Amniotic epithelial cell (primary cell): ENCODE measurements at regions not wholly inside any gene's neighbourhood (a gene's known extent, or its start where the extent isn't known, plus 50 kb on each side); places are given as distances from the start of the nearest gene placed in this dataset.
"Not testable (repeated sequence)": the region's sequence is repeated elsewhere in the genome, so short reads cannot be mapped to it uniquely, and the experiment has no call there.

ENCODE experiments used
- DNase-seq: peaks from one replicate; pipeline ENCODE4 v3.0.0-alpha.2; 2010; ENCODE audit warnings: low read depth

DNA sequence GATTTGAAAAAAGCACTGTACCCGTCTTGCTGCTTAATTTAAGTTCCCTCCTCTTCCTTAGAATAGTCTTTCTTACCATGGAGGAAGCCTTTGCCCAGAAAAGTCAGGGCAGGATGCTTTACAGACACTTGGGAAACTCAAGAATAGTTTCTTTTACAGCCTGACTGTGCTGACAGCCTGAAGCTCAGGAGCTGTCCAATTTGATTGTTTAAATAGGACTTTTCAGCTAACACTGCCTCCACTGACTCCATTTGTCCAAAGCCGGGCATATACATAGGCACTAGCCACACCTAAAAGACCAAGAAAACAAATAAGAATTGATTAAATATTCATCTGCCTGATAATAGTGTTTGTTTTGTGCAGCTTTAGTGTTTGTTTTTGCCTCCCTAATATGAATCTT is 110.9 kb upstream of the L3MBTL4 start:
- no peak for DNase-seq

DNA sequence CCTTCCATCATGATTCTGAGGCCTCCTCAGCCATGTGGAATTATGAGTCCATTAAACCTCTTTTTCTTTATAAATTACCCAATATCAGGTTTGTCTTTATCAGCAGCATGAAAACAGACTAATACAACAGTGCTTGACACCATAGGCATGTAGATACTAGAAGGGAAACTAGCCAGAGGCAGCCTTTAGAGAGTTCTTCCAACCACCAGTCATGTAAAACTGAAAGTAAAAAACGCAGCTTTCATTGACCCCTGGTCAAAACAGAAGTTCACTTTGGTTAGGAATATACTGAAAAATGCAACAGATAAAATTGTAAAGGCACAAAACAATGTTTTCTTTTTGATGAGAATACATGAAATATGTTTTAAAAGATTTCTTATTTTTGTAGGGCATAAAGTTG is 122.8 kb upstream of the L3MBTL4 start:
- DNase-seq, result no peak

DNA sequence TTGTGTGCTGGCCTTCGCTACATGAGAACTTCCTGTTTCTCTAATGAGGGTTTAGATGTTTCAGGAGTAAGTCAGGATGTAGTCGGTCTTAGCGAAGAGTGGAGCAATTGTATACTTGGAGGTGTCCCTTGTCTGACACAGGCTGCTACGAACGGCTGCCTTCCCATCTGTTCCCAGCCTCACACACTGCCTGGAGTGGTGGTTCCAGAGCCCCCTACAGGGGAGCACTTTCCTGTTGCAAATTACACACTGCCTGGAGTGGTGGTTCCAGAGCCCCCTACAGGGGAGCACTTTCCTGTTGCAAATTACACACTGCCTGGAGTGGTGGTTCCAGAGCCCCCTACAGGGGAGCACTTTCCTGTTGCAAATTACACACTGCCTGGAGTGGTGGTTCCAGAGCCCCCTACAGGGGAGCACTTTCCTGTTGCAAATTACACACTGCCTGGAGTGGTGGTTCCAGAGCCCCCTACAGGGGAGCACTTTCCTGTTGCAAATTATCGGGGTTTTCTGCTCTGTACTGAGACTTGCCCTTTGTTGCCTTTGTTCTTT is 126.5 kb upstream of the L3MBTL4 start:
- DNase-seq, result not testable (repeated sequence)

DNA sequence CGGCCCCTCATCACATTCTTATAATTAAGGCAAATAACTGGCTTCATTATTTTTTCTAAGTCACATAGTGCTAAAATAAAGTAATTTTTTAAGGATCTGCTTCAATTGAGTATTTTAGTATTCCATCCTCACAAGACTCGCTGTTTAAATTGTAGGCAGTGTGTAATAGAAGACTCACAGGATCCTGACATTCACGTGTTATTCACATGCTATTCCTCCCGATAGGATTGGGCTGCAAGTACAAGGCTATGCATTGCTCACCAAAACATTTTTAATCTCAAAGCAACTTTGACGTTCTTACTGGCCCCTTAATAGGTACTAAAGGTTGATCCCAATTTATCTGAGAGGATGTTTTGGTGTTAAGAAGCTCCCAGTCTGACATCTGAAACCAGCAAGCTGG is 127.6 kb upstream of the L3MBTL4 start:
- DNase-seq, result no peak

DNA sequence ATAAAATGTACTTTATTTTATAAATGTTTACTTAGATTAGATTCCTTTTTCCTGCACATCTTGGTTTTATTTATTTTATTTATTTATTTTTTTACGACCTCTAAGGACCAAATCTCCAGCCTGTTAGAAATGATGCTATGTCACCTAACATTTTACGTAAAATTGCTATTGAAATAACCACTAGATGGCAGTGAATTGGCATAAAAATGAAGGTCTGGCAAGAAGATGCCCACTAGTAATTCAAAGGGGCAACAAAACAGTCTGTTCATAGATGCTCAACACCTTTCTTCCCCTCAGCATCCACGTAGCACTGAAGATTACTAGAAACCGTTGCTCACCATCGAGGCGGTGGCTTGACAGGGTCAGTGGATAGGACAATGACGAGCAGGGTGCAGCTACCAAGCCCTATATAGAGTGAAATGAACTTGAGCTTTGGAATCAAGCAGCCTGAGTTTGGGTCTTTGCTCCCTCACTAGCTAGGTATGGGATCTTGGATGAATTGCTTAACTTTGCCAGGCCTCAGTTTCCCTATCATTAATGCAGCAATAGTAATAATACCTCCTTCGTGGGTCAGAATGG is 128.7 kb upstream of the L3MBTL4 start:
- peak; percentile 47 for DNase-seq

DNA sequence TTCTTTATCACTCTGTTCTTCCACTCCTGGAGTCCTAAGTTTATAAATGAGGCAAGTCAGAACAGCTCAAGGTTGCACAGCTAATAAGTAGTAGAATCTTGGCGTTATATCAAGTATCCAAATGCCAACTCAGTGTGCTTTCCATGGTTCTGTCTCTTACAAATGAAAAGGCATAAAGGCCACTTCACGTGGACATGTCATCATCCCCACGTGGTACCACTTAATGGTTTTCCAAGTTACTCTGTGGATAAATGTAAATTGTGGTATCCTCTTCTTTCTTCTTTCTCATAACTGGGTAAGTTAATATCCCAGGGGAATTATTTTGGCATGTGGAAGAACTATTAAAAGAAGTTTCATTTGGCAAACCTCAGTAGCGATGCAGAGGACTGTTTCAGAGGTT is 131.5 kb upstream of the L3MBTL4 start:
- no peak for DNase-seq

DNA sequence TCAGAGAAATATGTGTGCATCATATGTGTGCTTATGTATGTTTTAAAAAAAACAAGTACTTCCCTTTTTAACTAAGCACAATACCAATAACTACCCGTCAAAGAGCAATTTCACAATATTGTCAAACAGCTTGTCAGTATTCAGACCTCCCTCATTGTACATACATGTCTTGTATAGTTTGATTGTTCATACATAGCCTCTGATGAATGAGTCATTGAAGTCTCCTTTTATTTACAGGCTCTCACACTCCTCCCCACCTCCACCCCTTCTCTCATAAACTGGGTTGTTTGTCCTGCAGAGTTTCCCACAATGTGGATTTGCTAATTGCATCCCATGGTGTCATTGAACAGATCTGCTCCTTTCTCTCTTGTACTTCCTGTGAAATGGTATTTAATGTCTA is 132.8 kb upstream of the L3MBTL4 start:
- no peak for DNase-seq

DNA sequence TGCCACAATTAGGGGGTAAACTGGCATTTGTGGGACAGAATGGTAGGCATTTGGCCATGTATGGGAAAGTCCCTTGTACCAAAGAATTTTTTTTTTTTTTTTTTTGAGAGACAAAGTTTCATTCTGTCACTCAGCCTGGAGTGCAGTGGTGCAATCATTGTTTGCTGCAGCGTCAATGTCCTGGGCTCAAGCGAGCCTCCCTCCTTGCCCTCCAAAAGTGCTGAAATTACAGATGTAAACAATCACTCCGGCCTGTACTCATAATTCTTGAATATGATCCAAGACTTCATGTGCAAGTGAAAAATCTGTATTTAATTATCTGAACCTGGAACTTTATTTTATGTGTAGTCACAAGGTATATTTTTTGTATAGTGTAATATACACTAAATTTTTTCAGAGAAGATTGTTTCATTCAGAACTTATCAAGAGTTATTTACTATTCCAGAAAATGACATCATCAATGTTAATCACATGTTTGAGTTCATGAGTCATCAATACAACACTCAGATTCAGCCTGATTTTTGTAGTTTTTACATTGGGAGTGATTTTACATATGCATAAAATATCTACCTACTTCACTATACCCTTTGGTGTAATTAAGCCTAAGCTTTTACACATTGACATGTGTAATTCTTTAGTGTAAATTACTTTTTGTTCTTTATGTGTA is 138.7 kb upstream of the L3MBTL4 start:
- DNase-seq, result no peak

DNA sequence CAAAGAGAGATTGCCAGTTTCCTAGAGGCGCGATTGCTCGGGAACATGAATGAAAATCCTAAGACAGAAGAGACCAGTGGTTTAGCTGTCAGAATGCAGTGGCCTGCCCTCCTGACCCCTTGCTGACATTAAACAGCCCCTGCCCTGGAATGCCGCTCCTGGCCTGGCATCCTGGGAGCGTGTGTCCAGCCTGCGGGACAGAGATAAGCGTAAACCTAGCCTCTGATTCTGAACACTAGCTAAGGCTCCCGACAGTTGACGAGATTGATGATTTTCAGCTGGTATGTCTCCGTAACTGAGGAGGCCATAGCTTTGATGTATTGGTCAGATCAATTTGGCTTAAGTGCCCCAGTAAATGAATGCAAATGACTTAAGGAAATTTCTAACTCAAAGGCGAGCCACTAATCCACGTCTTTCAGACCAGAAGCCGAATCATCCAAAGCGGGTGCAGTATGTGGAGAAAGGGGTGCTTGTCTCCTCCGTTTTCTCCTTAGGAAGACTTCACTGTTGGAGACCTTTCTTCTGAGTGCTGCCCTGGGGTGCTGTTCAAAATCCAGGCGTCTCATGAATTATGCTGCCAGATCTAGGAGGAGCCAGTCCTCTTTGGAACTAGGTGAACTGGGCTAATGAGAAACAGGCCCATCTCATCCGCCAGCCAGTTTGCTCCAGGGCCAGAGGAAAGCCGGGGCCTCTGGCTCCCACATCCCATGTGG is 142.5 kb upstream of the L3MBTL4 start:
- peak; percentile 37 for DNase-seq

DNA sequence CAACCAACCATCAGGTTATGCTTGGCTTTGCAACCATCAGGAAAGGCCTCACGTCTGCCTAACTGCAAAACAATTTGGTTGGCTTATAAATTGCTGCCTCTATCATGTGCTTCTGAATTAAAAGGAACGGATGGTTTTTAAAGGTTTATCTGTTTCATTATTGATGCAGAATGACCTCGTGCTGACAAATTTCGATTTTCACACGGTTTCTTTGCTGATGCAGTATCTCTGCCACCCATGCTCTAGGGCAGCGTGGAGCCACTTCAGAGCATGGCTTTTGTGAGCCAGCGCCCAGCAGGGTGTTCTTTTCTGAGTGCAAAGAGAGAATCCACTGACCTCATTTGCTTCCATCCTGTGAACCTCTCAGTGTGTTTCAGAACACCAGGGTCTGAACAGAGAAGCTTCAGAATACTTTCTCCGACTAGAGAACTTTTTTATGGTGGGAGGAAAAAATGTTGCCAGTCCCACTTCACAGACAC is 143.1 kb upstream of the L3MBTL4 start:
- DNase-seq, result no peak

DNA sequence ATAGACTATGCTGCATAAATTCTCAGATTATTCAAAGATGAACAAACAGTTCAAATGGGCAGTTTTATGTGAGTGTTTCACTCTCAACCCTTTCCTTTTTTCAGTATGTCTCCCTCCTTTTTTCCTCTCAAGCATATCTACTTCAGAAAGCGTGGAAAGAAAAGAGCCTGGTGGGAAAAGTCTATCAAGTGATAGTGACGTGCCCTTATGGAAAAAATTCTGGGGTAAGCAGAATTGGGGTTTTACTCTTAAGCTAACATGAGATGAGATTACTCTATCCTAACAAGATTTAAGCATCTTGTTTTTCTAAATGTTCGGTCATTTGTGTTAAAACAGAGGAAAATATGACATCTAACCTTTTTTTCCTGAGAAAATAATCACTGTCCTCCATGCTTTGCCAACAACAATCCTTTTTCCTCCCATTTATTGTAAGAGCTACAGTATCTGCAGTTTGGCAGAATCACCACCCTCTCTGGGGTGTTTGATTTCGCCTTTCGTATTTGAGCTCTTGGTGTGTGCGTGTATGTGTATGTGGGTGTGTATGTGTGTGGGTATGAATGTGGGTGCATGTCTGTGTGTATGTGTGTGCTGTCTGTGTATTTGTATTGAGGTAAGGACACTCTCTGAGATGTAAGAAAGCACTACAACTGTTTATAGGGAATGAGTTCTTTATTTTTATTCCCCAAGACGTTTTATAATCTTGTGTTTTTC is 143.9 kb upstream of the L3MBTL4 start:
- no peak for DNase-seq

DNA sequence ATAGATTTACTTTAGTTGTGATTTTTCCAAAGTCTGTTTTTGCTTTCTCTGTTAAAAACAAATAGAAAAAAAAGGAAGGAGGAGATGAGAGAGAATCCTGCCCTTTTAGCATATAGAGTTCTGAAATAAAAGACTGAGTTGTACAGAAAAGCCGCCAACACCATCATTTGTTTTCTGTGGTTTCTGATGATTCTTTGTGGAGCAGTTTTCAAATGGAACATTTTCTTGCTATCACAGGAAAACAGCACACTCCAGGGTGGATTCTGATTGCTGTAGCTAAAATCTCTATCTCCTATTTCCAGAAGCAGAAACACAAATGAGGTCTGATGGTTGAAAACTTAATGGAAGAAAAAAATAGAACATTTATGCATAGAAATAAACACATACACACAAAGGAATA is 144.6 kb upstream of the L3MBTL4 start:
- DNase-seq, result no peak

DNA sequence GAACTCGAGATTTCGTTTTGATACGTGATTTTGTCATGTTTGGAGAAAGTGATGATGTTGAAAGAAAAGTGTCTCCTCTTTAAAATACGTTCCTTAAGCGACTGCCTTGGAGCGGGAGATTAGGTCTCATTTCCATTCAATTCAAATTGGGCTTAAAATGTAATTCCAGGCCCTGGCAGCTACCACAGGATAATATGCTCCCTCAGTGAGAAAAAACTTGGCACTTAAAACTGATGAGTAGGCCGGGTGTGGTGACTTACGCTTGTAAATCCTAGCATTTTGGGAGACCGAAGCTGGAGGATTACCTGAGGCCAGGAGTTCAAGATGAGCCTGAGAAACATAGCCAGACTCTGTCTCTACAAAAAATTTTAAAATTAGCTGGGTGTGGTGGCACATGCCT is 146.3 kb upstream of the L3MBTL4 start:
- no peak for DNase-seq

DNA sequence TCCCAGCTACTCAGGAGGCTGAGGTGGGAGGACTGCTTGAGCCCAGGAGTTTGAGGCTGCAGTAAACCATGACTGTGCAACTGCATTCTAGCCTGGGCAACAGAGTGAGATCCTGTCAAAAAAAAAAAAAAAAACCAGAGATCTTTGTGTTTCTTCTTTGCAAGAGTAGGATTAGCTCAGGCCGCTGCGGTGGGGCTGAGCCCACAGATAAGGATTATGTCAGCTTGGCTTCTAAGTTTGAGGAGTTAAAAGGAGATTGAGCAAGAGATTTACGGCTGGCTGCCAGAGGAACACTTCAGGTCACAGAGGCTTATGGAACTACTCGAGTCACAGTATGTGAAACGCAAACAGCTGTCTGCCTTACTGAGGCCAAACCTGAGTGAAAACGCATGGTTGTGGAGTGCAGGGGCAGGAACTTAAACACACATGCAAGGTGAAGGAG is 146.7 kb upstream of the L3MBTL4 start:
- peak; percentile 93 for DNase-seq

DNA sequence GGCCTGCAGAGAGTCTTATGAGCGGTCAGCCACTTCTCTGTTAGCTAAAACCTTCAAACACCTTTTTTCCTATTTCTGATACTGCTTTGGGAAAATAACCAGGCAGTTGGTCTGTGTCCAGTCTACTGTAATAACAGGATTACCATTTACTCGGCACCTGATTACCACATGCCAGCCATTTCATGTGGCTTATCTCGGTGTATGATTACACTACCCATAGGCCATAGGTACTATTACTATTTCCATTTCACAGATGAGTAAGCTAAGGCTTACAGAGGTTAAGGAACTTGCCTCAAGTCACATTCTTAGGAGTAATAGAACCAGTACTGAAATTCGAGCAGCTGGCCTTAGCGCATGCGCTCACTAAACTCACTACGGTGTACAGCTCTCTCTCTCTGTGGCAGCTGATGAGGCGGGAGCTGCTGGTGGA is 147.2 kb upstream of the L3MBTL4 start:
- no peak for DNase-seq

DNA sequence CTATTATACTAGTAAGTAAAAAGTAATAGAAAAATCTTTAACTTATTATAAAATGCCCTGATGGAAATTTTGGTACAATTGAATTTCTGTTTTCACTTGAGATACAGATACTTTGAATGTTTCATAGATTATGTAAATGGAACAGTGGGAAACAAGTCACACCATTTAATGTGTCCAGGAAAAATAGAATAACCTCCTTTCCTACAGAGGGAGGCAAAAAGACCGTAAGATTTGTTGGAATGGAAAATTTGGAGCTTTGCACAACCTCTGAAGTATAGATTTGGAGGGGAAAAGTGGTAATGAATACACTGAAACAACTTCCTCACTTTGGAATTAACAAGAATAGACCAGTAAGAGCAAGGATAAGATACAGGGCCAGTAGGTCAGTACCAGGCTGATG is 149.2 kb upstream of the L3MBTL4 start:
- DNase-seq, result no peak

DNA sequence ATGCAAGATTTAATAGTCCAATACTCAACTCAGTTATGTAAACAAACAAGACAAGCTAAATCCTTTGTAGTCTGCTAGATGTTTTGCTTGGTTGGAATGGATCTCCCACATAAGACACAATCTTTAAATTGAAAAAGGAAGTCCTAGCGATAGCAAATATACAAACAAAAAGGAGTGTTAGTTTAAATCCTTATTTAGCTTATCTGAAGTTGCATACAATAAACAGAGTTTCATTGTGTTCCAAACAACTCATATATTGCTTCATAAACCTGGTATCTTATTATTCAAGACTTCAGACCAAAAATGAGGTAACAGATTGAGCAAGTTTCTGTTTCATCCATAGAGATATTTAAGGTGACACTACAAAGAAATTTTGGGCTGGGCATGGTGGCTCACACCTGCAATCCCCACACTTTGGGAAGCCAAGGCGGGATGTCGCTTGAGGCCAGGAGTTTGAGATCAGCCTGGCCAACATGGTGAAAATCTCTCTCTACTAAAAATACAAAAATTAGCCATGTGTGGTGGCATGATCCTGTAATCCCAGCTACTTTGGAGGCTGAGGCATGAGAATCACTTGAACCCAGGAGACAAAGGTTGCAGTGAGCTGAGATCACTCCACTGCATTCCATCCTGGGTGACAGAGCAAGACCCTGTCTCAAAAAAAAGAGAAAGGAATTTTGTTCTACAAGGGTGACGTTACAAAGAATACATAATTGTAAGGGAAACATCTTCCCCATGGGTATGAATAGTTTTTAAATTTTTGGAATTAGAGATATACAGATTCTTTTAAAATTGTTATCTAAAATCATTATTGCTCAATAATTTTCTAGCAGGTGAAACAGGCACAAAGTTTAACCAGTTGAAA is 150.5 kb upstream of the L3MBTL4 start:
- peak; percentile 48 for DNase-seq

DNA sequence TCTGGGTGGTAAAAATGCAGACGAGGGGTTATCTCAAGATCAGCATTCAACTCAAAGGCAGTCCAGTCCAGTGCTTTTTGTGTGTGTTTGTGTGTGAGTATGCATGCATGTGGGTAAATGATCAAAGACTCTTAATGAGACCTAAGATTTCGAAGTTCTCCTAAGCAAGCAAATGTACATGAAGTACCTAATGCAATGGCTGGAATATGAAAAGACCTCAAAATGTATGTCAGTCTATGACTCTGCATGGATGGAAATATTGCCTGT is 151.0 kb upstream of the L3MBTL4 start:
- no peak for DNase-seq

DNA sequence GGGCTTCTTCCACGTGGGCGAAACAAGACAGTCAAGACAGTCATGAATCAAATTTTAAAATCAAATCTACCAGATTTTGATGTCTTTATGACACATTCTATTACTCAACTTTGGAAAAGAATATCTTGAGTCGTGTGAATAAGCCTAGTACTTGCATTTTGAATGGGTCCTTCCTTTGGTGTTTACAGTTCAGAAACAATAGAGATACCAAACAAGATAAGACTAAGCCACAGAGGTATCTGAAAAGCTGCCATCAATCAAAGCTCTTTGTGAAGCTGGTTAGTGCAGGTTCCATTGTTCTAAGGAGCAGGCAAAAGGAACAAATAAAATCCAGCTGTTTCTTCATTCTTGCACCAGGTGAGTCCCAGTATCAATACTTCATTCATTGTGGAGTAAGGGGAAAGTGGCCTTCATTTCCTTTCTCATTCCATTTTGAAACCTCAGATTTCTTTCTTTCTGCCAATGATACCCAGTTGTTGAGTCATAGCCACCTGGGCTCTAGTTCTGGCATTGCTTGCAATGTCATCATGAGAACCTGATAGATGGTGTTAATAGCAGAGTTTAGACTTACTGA is 151.7 kb upstream of the L3MBTL4 start:
- no peak for DNase-seq

DNA sequence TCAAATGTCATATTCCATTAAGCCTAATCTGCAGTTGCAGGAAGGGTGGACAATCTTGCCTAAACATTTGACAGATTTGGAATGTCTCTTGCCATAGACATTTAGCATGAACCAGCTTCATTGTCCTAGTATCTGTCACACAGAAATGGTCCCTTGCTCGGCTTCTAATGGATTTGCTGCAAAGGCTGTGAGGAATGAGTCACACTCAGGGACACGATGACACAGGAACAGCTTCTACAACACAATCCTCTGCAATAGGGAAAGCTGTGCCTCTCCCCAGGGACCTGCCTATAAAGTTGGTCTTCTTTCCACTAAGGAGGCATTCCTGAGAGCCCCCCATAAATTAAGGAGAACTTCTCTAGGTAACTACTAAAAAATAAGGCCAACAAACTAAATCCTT is 155.1 kb upstream of the L3MBTL4 start:
- no peak for DNase-seq

DNA sequence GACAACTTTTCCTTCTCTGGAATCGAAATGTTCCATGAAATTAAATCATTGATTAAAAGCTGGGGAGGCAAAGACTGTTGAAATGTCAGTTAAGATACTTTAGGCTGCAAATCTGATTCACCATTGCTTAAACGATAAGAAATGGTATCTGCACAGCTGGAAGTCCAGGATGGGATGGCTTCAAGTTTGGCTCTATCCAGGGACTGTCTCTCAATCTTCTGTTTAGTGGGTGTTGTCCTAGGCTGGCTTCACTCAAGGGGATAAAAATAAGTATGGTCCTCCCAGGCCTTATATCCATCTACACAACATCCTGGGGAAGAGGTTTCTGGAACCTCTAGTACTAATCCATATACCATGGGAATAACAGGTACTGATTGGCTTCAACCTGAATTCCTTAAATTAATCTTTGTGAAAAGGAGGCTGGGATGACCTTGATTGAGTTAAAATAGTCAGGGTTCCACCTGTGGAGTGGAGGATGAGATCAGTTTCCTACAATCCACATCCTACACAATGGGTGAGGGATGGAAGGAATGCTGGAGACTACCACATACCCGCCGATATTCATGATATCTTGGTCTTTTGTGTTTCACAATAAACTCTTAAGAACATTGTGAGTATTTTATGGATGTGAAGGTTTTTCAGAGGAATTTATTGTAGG is 156.0 kb upstream of the L3MBTL4 start:
- DNase-seq, result no peak
